Activated CD8-positive, alpha-beta memory T cell treated with anti-CD3 and anti-CD28 coated beads for 36 hours (primary cell): ENCODE measurements at regions not wholly inside any gene's neighbourhood (a gene's known extent, or its start where the extent isn't known, plus 50 kb on each side); places are given as distances from the start of the nearest gene placed in this dataset.

ENCODE experiments used
- CTCF ChIA-PET: fragments of 350-600 bp; sonication (Branson Sonifier 250); formaldehyde crosslinking; loops from one replicate; lab custom pipeline; 2021; ENCODE audit warnings: antibody characterized with exemption; lab: Charles Lee
- POLR2A ChIA-PET: fragments of 350-600 bp; sonication (Branson Sonifier 250); formaldehyde crosslinking; loops from one replicate; lab custom pipeline; 2021; ENCODE audit warnings: antibody characterized with exemption; lab: Charles Lee

DNA sequence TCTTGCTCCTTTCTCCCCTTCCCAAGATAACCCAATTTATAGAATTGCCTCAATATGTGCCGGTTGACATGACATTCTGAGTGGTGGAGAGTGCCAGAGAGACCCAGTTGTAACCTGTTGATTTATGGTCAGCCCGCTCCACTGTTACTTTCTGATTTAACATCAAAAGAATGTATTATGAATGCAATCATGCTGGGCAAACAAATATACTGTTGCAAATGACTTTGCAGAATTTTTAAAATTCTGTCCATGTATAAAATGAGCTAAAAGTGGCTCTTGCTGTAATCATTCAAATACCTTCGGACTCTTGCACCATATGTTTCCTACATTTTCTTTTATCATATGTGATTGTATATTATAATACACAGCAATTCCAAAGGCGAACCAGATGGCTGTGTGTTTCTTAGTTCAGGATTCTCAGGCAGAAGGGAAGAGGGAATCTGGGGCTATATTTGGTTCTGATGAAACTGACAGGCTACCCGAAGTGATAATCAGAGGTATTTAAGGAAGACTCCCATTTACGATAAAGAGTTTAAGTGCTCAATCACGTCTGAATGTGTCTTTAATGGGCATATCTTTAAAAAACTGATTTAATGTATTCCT is 131.7 kb downstream of the CLCN4 start:
- POLR2A ChIA-PET: no interaction called here
- CTCF ChIA-PET: no interaction called here

DNA sequence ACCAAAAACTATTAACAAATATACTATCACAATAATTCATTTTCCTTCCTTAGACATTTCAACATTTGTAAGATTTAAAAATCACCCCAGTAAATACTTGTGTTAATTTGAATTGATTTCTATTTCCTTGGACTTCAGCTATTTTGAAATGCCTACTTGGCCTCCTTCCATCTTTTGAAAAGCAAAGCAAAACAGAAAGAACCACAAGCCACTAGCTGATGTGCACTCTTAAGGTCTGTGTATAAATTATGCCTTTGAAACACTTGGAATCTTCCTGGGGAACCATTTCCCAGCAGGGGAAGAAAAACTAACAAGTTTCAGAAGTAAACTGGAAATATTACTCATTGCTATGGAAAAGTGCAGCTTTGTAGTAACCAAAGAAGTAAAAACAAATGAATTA is 139.8 kb downstream of the CLCN4 start:
- ChIA-PET CTCF (no interaction called here), POLR2A (no interaction called here)

DNA sequence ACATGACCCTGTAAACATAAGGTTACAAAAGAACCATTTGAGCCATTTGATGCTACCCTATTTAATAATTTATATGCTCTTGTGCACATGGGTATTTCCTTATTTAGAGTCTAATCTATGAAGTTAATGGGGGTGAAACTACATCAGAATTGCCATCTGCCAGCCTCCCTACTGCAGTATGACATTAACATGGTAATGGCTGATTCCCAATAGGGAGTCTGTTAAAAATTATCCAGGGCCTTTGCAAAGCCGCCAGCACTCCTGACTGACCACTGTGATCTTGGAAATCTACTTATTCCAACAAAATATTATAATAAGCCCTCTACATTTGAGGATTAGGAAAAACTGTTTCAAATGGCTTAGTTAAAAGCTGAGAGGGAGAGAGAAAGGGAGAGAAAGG is 153.7 kb downstream of the CLCN4 start:
- POLR2A ChIA-PET: no interaction called here
- CTCF ChIA-PET: no interaction called here

DNA sequence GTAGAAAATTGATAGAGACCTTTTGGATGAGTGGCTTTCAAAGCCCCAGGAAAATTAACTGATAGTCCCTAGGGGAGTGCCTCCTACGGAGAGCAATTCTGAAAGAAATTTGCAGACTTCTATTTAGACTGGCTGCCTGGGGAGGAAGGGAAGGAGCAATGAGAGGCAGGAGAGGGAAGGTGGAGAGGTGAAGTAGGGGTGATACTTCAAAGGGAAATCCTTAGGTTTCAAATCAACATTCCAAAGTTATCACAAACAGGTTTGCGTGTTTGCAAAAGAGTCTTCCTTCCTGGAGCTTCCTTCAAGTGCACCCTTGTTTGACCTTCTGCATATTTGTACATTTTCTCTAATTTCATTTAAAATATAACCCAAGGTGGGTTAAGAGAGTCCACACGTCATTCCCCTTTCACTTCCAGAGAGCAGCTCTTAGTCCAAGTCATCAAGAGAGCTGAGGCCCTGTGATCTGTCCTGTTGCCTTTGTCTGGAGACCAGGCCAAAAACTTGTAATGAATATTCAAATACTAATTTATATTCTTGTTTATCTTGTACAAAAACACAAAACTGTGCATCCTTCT is 157.8 kb downstream of the CLCN4 start:
- ChIA-PET POLR2A (no interaction called here), CTCF (no interaction called here)

DNA sequence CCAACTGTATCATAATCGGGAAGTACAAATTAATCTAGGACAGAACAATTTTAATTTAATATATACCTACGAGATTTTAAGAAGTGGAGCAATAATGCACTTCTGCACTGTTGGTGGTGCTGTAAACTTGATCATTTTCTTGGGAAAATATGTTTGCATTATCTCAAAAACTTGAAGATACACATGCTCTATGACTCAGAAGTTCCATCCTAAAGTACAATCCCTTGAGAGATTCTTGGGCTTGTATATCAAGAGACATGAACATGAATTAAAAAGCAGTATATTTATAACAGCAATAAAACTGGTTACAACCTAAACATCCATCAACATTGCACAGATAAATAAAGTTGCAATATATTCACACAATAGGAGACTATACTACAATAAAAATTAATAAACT is 168.8 kb downstream of the CLCN4 start:
- CTCF ChIA-PET: no interaction called here

DNA sequence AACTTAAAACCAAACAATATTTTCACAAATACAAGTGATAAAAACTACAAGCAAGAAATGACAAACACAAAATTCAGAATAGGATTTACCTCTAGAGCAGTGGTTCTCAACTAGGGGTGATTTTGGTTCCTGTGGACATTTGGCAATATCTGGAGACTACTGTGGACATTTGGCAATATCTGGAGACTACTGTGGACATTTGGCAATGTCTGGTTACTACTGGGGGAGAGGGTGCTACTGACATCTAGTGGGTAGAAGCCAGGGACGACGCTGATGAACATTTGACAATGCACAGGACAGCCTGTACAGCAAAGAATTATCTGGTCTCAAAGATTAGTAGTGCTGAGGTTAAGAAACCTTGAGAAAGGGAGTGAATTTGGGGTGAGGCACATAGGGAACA is 169.8 kb downstream of the CLCN4 start:
- CTCF ChIA-PET: no interaction called here
- POLR2A ChIA-PET: no interaction called here

More for the DNA sequence above, 168.8 kb downstream of the CLCN4 start:
- POLR2A ChIA-PET: no interaction called here

DNA sequence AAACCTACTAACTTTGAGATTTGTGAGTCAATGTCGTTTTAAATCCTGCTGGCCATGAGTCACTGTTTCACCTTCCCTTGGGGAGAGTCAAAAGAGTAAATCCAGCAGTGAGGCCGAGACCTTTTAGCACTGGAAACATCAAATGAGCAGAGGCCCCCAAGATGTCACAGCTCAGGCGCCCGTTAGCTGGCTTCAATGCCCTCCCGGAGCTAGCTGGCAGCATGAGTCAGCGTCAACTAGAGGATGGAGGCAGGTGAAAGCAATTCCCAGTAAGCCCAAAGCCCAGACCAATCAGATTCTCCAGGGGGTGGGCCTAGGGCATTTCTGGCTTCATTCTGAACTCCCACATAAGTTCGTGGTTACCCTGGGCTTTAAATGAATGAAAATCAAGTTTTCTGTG is 170.9 kb downstream of the CLCN4 start:
- CTCF ChIA-PET: no interaction called here
- POLR2A ChIA-PET: no interaction called here

DNA sequence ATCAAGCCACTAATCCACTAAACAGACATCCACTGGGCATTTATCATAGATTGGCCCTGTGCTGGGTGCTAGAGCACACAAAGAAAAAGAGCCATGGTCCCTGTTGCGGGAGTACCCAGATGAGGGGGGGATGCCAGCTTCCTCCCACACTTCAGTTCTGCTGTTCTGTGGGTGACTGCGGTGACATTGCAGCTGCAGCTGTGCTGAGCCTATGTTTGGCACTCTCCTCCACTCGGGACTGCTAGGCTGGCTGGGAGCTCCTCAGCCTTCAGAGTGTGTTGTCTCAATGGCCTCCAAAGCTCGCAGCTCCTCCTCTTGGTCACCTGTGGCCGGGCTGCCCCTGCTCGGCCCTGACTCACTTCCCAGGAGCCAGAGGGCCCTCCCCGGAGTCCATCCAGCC is 173.2 kb downstream of the CLCN4 start:
- ChIA-PET CTCF (no interaction called here), POLR2A (no interaction called here)

DNA sequence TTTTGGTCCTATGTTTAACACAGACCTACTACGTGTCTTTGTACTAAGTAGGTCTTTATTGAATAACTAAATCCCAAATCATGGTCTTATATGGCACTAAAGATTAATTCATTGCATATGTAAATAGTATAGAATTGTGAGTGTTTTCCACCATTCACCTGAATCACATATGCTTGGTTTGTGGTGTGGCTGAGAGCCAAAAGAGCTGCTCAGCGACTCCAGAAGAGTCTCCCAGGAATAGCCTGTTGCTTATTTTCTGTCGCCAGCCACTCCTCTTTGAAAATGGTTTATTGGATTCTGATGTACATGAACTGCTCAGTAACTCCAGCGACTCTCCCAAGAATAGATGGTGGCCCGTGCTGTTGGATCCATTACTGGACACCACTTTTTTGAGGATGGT is 184.5 kb downstream of the CLCN4 start:
- ChIA-PET CTCF (no interaction called here), POLR2A (no interaction called here)

DNA sequence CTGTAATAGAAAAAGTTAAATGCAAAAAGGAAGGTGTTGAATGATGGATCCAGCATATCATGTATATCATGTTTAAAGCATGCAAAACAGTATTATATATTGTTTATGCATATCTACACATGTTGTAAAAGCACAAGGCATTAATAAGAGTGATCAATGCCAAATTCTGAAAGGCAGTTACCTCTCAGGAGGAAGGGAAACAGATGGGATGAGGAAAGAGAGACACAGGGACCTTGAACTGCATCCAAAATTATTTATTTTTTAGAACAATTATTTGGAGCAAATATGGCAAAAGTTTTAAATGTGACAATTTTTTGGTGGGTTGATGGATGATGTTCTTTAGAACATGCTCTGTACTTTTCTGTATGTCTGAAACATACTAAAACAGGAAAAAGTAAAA is 193.4 kb downstream of the CLCN4 start:
- ChIA-PET POLR2A (no interaction called here), CTCF (interaction anchor here (0.7 kb wide), 1 partner anchor 77 kb away, joined by 3 read pairs; no protein-coding TSS in a partner anchor)

DNA sequence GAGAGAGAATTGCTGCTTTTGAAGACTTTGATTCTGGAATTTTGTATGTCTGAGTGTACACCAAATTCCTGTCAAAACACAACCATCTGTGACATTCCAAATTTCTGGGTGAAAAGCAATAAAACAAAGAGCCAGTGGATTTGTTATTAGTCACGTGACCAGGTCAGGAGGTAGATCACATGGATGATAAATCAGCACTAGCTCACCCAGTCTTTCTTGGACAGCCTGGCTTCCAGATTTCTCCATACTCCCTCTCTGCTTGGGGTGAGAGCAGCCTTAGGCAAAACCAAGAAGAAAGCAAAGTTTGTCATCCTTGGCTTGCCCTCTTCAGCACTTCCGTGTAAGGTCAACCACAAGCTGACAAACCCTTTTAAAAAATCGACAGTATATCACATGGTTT is 194.2 kb downstream of the CLCN4 start:
- ChIA-PET CTCF (interaction anchor here (0.7 kb wide), 1 partner anchor 78 kb away, joined by 3 read pairs; no protein-coding TSS in a partner anchor), POLR2A (no interaction called here)

DNA sequence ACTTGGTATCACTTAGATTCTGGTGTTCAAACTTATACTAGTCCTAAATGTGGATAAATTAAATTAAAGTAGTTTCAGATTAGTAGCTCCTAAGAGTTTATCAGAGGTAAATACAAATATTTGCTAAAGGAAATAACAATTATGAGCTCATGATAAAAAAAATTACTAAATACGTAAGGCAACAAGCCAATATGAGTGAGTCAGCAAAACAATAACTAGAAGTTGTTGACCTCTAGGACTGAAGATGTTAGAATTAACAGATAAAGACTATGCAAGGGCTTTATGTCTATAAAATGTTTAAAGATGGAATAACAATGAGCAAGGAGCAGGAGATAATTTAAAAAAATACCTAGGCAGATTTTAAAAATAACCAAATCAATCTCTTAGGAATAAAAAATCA is 195.8 kb downstream of the CLCN4 start:
- POLR2A ChIA-PET: no interaction called here
- CTCF ChIA-PET: no interaction called here

DNA sequence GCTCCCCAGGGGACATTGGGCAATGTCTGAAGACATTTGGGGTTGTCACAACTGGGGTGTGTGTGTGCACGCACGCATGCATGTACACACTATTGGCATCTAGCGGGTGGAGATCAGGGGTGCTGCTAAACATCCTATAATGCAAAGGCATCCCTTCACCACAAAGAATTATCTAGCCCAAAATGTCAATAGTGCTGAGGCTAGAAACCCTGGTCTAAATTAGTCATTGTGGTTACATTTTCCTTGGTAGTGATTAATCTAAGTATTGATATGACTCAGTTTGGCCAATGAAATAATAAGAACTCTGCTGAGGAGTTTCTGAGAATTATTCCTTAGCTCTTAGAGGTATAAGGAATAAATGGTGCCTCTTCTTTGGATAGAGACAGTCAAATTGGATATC is 200.2 kb downstream of the CLCN4 start:
- ChIA-PET CTCF (no interaction called here), POLR2A (no interaction called here)

DNA sequence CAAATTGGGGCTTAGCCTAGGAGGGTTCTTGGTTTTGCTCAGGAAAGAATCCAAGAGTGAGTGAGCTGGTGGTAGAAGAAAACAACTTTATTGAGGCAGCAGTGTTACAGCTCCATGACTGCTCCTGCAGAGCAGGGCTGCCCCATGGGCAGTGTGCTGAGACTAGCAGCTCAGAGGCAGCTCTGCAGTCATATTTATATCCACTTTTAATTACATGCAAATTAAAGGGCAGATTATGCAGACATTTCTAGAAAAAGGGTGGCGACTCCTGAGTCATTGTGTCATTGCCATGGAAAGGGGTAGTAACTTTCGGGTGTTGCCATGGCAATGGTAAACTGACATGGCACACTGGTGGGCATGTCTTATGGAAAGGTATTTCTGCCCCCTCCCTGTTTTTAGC is 202.2 kb downstream of the CLCN4 start:
- ChIA-PET POLR2A (no interaction called here), CTCF (no interaction called here)

DNA sequence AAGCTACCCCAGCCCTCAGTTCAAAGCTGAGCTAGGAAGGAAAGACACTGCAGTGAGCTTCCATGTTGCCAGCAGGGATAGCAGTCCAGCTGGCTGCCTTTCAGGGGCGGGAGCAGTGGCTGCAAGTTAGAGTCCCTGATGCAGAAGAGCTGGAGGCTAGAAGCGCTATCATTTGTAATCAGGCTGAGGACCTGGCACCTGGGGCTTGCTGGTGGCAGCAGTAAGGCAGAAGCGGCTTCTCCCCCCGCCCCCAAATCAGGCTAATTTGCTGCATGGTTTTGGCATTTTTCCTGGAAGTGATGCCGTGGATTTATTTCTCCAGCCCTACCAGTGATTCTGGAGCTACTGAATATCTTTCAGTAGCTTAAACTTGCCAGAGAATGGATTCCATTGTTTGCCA is 203.3 kb downstream of the CLCN4 start:
- ChIA-PET POLR2A (no interaction called here), CTCF (no interaction called here)

DNA sequence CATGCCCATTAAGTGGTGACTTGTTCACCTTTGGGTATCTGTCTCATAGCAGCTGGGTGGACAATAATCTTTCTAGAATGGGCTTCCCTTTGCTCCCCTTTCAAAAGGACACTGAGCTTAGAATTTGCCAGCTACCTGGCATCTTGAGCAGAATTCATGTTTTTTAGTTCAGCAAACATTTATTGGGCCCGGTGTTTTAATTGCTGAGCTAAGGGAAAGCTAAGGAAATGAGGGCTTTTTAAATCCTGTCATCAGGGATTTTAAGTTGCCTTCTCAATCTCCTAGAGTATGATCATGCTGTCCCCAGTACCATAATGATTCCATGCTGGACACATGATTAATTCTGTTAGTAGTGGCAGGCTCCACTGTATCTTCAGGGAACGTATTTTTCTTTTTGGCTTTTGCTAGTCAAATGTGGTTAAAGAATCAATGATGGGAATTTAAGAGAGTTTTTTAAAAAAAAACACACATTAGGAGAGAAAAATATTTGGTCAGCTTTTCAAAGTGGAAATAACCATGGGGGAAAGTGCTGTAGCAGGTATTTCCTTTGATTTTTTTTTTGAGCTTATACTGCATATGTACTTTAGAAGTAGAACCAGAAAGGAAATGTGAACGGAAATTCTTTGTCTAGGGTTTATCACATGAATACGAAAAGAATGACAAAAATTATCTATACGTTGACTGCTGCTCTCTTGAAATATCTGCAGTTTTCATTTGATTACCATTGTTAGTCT is 208.9 kb downstream of the CLCN4 start:
- ChIA-PET POLR2A (no interaction called here), CTCF (no interaction called here)

DNA sequence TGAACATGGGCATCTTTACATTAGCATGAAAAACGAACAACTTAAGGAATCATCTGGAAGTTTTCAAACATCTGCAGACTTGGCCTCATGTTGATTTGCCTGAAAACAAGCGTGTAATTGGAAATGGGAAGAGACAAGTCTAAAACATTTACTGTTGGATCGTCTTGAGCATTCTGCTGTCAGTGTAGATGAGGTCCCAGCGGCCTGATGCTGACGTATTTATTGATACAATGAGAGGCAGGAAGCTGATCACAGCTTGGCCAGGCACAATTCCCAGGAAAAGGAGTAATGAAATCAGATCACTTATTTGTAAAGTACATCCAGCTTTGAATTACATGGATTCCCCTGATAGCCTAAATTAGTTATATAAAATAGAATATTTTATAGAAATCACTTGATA is 210.6 kb downstream of the CLCN4 start:
- POLR2A ChIA-PET: no interaction called here

DNA sequence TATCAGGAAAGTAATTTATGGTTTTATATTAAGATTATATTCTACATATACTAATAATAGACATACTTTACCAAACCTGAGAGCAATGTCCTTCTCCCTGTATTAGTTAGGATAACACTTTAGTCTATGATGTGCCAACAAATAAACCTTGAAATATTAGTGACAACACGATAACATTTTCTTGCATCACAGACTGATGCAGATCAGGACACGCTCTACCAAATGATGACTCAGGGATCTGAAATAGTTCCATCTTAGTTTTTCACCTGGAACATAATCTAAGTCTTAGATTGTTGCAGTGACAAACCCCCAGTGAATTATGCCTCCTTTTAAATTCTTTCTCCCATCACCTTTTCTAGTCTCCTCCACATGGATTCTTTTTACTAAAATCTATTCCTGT is 214.2 kb downstream of the CLCN4 start:
- POLR2A ChIA-PET: no interaction called here
- CTCF ChIA-PET: no interaction called here

More for the DNA sequence above, 210.6 kb downstream of the CLCN4 start:
- CTCF ChIA-PET: no interaction called here

DNA sequence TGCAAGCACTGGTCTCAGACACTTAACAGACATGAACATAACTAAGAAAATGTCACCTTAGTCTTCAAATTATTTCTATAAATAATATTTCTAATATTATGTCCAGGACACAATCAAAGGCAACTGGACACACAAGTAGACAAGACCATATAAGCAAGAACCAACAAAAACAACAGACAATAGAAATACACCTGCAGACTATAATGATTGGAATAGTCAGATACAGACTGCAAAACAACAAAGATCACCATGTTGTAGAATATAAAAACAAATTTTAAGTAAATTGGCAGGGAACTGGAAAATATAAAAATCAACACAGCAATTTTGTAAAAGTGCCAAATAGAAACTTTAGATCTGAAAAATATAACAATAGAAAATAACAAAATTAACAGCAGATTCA is 220.7 kb downstream of the CLCN4 start:
- ChIA-PET POLR2A (no interaction called here), CTCF (no interaction called here)

DNA sequence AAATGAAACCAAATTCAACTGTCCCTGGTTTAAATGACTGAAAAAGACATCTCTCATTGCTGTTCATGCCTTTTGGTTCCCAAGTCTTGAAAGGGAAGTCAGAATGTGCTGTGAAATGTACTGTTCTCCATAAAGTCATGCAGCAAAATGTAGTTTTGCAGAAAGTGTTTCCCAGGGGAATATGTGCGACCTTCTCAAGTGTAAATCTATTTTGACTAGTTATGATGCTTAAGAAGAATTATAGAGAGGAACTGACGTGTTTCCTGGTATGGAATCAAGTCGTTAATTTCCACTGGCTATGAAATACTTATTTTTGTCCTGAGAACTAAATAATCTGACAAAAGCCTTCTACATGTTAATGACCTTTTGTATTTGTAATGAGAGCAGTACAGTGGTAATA is 223.1 kb downstream of the CLCN4 start:
- POLR2A ChIA-PET: no interaction called here
- CTCF ChIA-PET: no interaction called here

DNA sequence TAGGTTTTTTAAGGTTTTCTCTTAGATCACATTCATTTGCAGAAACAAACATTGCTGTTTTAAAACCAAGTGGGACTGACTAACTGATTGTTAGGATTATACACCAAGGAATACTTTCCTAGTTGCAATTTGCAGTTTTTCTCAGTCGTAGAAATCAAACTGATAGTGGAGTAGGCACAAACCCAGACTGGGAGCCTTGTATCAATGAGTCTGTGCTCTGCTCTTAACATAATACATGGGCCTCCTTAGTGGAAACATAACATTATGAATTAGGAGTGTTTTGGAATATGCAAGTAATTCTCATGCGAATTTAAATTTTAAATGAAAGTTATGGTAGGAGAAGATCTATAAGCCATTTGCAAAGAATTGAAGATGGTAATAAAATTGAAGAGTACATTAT is 223.5 kb downstream of the CLCN4 start:
- ChIA-PET CTCF (no interaction called here), POLR2A (no interaction called here)
